GM21526 (cell line): ENCODE measurements at regions not wholly inside any gene's neighbourhood (a gene's known extent, or its start where the extent isn't known, plus 50 kb on each side); places are given as distances from the start of the nearest gene placed in this dataset.
A peak's percentile ranks its signal among the peaks of the same experiment; 100 is the strongest.

ENCODE experiments used
- ATAC-seq: cut with Tn5 transposase; IDR thresholded peaks from one replicate; pipeline ENCODE4 v1.9.1; 2021; ENCODE audit warnings: moderate library complexity; ENCODE audit not compliant: unreplicated experiment, low FRiP score

- no peak for ATAC-seq
Measured at GRCh38 chr6:3996349-3996748, 82.6 kb downstream of the FAM217A start.

DNA sequence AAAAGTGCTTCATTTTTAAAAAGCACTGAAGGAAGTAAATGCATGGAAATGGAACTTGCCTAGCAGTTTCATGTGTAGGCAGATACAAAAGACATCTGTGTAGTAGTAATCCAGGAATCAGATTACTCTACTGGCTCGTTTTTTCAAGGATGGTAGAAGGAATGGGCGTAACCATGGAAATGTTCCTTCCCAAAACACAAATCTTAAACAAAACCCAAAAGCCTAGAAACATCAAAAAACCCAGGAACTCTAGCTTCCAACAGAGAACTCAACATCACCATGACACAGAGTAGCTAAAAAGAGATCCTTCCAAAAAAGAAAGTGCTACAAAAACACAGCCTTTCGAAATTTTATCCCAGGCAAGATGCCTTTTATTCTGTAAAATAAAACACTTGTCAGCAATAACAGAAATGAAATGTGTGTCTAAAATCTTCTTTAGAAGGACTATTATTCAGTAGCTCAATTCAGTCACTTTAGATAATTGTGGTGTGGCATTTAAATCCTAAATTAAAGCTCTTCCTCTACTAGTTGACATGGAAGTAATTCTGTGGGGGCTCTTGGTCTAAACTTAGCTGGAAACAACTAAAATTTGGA, 81.7 kb downstream of the FAM217A start:
- no peak for ATAC-seq

DNA sequence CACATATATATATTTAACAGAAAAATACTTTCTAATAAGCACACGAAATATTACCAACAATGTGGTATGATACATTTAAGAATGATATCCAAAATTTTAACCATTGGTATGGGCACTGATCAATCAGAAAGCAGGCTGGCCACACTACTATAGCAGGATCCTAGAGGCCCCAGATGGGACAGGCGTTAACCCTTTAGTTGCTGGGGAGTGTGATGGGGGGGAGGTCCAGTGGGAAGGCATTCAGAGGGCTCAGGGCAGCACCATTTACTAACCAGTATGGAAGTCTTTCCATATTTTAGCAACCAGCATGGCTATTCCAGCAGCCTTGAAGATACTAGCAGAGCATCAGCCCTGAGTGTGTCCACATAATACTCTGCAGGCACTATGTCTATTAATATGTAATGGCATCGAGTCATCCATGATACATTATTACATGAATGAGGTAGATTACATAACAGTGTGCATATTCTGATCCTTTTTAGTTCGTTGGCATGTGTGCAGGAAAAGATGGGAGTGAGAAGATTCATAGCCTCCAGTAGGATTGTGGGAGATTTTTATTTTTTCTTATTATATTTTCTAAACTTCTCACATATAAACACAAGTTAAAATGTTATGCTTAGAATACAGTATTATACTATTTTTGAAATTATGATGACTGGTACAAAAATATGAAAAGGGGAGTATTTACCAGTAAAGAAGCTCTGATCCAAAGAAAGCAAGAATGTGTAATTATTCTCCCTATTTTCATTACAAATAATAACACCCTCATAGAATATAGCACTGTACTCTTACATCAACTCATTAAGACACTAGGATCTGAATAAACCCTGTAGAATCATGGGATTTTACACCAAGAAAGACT, 78.9 kb downstream of the FAM217A start:
- no peak for ATAC-seq

- ATAC-seq: no peak
Measured at GRCh38 chr6:4004249-4004648, 74.7 kb downstream of the FAM217A start.

GRCh38 chr6:4008324-4009047, 70.5 kb downstream of the FAM217A start:
- ATAC-seq: no peak

DNA sequence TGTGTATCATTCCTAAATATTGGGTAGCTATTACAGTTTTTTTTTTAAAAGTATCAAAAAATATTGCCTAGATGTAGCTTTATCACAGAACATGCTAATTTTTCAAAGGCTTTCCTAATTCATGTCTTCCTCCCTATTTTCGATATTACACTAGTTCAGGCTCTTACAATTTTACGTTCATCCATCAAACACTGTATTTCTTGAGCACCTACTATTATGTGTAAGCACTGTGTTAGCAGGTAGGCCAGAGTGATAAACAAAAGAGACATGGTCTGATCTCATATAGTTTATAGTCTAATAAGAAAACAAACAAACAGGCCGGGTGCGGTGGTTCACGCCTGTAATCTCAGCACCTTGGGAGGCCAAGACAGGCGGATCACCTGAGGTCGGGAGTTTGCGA, 69.5 kb downstream of the FAM217A start:
- ATAC-seq: no peak

GRCh38 chr6:4010048-4010447, 68.9 kb downstream of the FAM217A start:
- ATAC-seq: no peak

DNA sequence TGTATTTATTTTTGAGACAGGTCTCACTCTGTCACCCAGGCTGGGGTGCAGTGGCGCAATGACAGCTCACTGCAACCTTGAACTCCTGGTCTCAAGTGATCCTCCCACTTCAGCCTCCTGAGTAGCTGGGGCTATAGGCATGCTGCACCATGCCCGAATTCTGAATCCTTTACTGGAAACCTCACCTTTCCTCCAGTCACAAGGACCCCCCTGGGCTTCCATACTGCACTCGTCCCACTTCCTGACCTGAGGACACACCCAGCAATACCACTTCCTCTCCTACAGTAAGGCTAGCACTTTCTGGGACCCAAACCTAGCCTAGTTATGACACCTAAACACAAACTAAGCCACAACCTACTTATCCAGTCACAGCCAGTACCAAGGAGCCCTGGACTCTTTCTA, 68.2 kb downstream of the FAM217A start:
- ATAC-seq: no peak

DNA sequence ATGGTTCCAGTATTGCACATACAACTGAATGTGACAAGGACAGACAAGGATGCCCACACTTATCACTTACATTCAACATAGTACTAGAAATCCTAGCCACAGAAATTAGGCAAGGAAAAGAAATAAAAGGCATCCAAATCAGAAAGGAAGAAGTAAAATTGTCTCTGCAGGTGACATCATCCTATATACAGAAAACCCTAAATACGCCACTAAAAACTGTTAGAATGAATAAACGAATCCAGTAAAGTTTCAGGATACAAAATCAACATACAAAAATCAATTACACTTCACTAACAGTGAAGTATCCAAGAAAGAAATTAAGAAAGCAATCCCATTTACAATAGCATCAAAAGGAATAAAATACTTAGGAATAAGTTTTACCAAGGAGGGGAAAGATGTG, 66.1 kb downstream of the FAM217A start:
- ATAC-seq: no peak

DNA sequence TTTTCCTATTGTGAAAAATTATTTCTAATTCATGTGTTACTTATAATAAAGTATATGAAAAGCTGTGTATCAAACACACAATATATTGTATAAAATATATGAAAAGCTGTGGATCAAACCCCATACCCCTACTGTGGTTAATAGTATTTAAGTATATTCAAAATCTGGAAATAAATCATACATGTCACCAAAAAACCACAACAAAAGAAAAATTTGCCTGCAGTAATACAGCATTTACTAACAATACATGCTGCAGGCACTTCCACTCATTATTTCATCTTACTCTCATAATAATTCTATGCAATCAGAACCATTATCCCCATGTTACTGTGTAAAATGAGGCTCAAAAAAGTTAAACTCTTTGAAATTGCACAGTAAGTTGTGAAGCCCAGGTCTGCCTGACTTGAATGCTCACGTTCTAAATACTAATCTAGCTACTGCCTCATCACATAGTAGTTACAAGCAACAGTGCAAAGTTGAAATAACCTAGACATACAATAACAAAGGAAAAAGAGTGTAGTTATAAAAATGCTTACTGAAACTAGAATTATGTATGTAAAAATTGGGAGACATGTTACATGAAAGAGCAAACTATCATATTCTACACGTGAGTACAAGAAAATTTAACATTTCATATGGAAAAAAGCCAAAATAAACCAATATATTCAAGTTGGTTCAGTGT, 61.7 kb downstream of the FAM217A start:
- ATAC-seq: no peak

DNA sequence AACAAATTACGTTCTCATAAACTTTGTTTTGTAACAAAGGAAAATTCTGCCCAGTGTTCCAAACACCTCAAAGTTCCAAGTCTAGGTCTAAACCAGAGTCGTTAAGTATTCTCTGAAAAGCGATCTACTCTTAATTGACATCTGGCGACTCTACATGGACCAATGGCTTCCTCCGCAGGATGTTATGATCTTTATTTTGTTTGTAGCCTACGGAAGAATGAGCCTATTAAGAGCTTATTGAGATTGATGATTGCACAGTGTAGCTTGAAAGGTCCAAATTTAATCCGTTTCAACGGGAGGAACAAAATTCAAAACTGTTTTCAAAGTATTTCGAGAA, 61.1 kb downstream of the FAM217A start:
- no peak for ATAC-seq

DNA sequence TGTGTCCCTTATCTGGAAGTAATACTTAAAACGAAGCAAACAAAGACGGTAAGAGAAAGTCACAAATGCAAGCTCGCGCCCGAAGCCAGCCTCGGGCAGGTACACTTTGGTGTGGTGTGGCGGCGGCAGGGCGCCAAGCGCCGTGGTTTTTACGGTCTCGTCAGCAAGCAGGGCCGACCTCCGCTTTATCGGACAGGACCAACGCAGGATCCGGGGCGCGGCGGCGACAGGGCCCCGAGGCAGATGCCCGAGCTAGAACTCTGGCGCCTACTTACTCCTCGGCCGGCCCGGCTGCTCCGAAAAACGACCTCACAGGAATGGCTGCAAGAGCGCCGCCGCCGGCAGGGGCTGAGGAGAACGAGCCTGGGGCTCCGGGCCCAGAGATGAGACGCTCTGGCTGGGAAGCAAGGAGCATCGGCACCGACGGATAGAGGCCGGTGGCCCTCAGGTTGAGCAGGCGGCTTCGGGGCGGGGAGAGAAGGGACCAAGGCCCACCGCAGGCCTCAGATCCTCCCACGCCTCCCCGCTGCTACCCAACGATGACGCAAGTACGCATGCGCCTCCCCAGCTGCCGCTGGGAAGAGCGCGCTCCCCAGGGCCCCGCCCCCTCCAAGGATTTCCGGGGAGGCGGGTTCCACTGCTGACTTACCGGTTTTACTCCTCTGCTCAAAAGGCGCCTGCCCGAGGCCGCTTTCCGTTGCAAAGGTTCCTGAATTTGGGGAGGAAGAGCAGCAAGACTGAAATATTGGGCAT, 60.6 kb downstream of the FAM217A start:
- peak; percentile 62 for ATAC-seq
